Fibroblast of villous mesenchyme (primary cell): ENCODE measurements at regions not wholly inside any gene's neighbourhood (a gene's known extent, or its start where the extent isn't known, plus 50 kb on each side); places are given as distances from the start of the nearest gene placed in this dataset.

Experiments used
- DNase-seq: peaks from one replicate; pipeline ENCODE4 v3.0.0-alpha.2; 2010; ENCODE audit warnings: low read depth
- H3K4me3 ChIP-seq: 2 replicates; pipeline ENCODE4 v1.5.1; 2011; ENCODE audit warnings: low read depth, mild to moderate bottlenecking, low read length
- CTCF ChIP-seq: IDR thresholded peaks from 2 replicates; pipeline ENCODE4 v1.5.1; 2012; ENCODE audit warnings: low read depth, mild to moderate bottlenecking, low read length; ENCODE audit not compliant: insufficient read depth

- peak; percentile 38 for DNase-seq
- peak; percentile 85 for TF ChIP-seq CTCF
- no peak overlapping the region for H3K4me3 ChIP-seq
Observed at GRCh38 chr3:102673271-102674115, 238.7 kb downstream of the ZPLD1 start.

- no peak for DNase-seq
- no peak overlapping the region for H3K4me3 ChIP-seq
- TF ChIP-seq CTCF: no peak
Observed at GRCh38 chr3:102674284-102674683, 239.5 kb downstream of the ZPLD1 start.

- no peak overlapping the region for H3K4me3 ChIP-seq
- no peak for TF ChIP-seq CTCF
- no peak for DNase-seq
Observed at GRCh38 chr3:102676424-102676823, 241.6 kb downstream of the ZPLD1 start.

GRCh38 chr3:102682741-102683140 is 247.9 kb downstream of the ZPLD1 start:
- TF ChIP-seq CTCF: no peak
- H3K4me3 ChIP-seq: no peak overlapping the region
- DNase-seq: no peak

GRCh38 chr3:102686792-102687191 is 252.0 kb downstream of the ZPLD1 start:
- DNase-seq: no peak
- TF ChIP-seq CTCF: no peak
- H3K4me3 ChIP-seq: no peak overlapping the region

GRCh38 chr3:102687851-102688555 is 253.2 kb downstream of the ZPLD1 start:
- no peak overlapping the region for H3K4me3 ChIP-seq
- no peak for DNase-seq
- no peak for TF ChIP-seq CTCF
